ENCODE measurements at regions not wholly inside any gene's neighbourhood (a gene's known extent, or its start where the extent isn't known, plus 50 kb on each side); places are given as distances from the start of the nearest gene placed in this dataset.

DNA sequence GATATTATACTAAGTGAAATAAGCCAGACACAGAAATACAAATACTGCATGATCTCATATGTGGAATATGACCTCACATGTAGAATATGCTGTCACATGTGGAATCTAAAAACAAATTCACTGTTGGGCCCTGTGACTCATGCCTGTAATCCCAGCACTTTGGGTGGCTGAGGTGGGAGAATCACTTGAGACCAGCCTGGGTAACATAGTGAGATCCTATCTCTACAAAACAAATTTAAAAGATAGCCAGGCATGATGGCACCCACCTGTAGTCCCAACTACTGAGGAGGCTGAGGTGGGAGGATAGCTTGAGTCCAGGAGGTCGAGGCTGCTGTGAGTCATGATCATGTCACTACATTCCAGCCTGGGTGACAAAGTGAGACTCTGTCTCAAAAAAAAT is 160.3 kb downstream of the PTEN start:
- TF ChIP-seq, protein P1, sequence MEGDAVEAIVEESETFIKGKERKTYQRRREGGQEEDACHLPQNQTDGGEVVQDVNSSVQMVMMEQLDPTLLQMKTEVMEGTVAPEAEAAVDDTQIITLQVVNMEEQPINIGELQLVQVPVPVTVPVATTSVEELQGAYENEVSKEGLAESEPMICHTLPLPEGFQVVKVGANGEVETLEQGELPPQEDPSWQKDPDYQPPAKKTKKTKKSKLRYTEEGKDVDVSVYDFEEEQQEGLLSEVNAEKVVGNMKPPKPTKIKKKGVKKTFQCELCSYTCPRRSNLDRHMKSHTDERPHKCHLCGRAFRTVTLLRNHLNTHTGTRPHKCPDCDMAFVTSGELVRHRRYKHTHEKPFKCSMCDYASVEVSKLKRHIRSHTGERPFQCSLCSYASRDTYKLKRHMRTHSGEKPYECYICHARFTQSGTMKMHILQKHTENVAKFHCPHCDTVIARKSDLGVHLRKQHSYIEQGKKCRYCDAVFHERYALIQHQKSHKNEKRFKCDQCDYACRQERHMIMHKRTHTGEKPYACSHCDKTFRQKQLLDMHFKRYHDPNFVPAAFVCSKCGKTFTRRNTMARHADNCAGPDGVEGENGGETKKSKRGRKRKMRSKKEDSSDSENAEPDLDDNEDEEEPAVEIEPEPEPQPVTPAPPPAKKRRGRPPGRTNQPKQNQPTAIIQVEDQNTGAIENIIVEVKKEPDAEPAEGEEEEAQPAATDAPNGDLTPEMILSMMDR (IDR thresholded peaks at IDR 0.05; ENCODE audit: low read depth, low read length, missing control alignments) = no peak
- in situ Hi-C loops (cut with HindIII; ENCODE audit: low sequenced_read_pairs) = no loop called here
- no peak for DNase-seq (ENCODE audit: low read depth)

DNA sequence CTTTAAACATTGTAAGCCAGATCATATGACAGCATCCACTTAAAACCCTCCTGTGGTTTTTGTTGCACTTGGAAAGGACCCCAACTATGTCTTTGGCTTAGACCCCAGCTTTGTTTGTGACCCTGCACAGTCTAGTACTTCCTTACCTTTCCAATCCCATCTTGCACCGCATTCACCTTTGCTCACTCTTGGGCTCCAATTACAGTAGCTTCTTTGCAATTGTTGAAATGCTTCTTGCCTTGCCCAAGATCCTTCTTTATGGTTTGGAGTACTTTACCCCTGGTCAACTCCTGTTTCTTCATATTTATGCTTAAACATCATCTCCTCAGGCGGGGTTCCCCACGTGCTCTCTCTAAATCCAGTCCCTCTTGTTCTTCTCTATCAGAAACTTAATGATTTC is 162.6 kb downstream of the PTEN start:
- H3K4me3 ChIP-seq (ENCODE audit: low read depth, low read length) = no peak overlapping the region
- in situ Hi-C loops (cut with HindIII; ENCODE audit: low sequenced_read_pairs) = no loop called here
- DNase-seq (ENCODE audit: low read depth) = peak; percentile 34
- TF ChIP-seq, protein P1 (IDR thresholded peaks at IDR 0.05; ENCODE audit: low read depth, low read length, missing control alignments) = no peak

More for the DNA sequence above, 160.3 kb downstream of the PTEN start:
- no peak overlapping the region for H3K4me3 ChIP-seq (ENCODE audit: low read depth, low read length)

DNA sequence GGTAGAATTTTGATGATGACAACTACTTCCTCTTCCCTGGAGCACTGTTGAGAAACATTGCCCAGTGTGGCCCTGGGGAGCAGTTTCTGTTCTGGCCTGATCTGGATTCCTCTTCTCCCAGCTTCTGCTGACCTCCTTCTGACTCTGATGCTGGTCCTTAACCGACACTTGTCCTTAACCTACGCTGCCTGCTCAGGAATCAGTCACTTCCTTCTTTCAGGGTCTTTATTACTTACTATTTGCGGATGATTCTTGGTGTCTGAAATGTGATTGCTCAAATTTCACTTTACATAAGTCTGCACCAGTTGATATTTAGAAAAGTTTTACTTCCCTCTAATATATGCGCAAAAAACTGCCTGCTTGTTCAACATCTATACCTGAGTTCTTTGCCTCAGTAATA is 164.1 kb downstream of the PTEN start:
- H3K4me3 ChIP-seq (ENCODE audit: low read depth, low read length) = no peak overlapping the region
- in situ Hi-C loops (cut with HindIII; ENCODE audit: low sequenced_read_pairs) = no loop called here
- no peak for DNase-seq (ENCODE audit: low read depth)
- TF ChIP-seq, protein P1 (IDR thresholded peaks at IDR 0.05; ENCODE audit: low read depth, low read length, missing control alignments) = no peak

GRCh38 chr10:88028072-88028471 is 164.6 kb downstream of the PTEN start:
- no peak overlapping the region for H3K4me3 ChIP-seq (ENCODE audit: low read depth, low read length)
- TF ChIP-seq, protein P1 (IDR thresholded peaks at IDR 0.05; ENCODE audit: low read depth, low read length, missing control alignments) = no peak
- no peak for DNase-seq (ENCODE audit: low read depth)
- in situ Hi-C loops (cut with HindIII; ENCODE audit: low sequenced_read_pairs) = no loop called here

DNA sequence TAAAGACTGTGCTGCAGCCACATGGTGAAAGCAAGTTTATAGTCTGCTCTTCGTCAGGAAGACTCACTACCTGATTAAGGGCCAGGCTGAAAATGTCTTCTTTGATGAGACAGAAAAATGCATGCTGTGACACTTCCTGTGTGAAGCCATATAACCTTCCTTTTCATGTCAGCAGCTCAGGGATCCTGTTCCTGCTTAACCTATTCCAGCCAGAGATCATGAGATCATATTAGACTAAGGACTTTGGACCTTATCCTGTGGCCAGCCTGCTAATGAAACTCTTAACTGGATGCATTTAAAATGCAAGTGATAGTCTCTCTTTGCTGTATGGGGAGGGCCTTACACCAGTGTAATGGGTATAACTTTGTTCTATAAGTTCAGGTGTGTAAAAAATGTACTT is 165.2 kb downstream of the PTEN start:
- TF ChIP-seq, protein P1 (IDR thresholded peaks at IDR 0.05; ENCODE audit: low read depth, low read length, missing control alignments) = no peak
- in situ Hi-C loops (cut with HindIII; ENCODE audit: low sequenced_read_pairs) = no loop called here
- no peak for DNase-seq (ENCODE audit: low read depth)
- H3K4me3 ChIP-seq (ENCODE audit: low read depth, low read length) = no peak overlapping the region

GRCh38 chr10:88032566-88032965 is 169.1 kb downstream of the PTEN start:
- in situ Hi-C loops (cut with HindIII; ENCODE audit: low sequenced_read_pairs) = no loop called here
- H3K4me3 ChIP-seq (ENCODE audit: low read depth, low read length) = no peak overlapping the region
- DNase-seq (ENCODE audit: low read depth) = peak; percentile 15
- TF ChIP-seq, protein P1 (IDR thresholded peaks at IDR 0.05; ENCODE audit: low read depth, low read length, missing control alignments) = no peak

DNA sequence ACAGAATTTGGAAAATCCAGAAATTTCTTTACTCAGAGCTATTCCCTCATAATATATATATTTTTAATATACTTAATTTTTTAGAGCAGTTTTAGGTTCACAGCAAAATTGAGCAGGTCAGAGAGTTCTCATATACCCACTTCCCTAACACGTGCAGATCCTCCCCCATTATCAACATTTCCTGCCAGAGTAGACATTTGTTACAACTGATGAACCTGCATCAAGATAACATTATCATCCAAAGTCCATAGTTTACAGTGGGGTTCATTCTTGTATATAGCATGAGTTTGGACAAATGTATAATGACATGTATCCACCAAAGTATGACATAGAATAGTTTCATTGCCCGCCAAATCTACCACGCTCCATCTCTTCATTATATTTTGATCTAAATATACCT is 170.0 kb downstream of the PTEN start:
- TF ChIP-seq, protein P1 (IDR thresholded peaks at IDR 0.05; ENCODE audit: low read depth, low read length, missing control alignments) = no peak
- no peak for DNase-seq (ENCODE audit: low read depth)
- in situ Hi-C loops (cut with HindIII; ENCODE audit: low sequenced_read_pairs) = no loop called here
- H3K4me3 ChIP-seq (ENCODE audit: low read depth, low read length) = no peak overlapping the region
